ENCODE measurements at regions not wholly inside any gene's neighbourhood (a gene's known extent, or its start where the extent isn't known, plus 50 kb on each side); places are given as distances from the start of the nearest gene placed in this dataset.

- H3F3A ChIP-seq (ENCODE audit: insufficient read depth, low read length) = no peaks in the 10 kb centered on the region
- DNase-seq = no peak
- H3K4me3 ChIP-seq (ENCODE audit: low read length) = no peak overlapping the region
- no peak overlapping the region for H3K9ac ChIP-seq (ENCODE audit: low read length)
- H3K79me2 ChIP-seq (ENCODE audit: low read length) = no peaks in the 10 kb centered on the region
- no peaks in the 10 kb centered on the region for H3K27me3 ChIP-seq (replicated peaks; ENCODE audit: insufficient read depth, low read length)
- no peaks in the 10 kb centered on the region for H3K9me2 ChIP-seq (replicated peaks; ENCODE audit: insufficient read depth, low read length)
- TF ChIP-seq EZH2phosphoT487 (IDR thresholded peaks at IDR 0.05; ENCODE audit: low read length) = no peak
- no peak for TF ChIP-seq CTCF (IDR thresholded peaks at IDR 0.05; ENCODE audit: low read length)
- TF ChIP-seq EZH2 (optimal IDR thresholded peaks at IDR 0.05; ENCODE audit: low read depth, low read length) = no peak
- no peak overlapping the region for H2AFZ ChIP-seq (ENCODE audit: low read length)
- no peaks in the 10 kb centered on the region for H3K9me3 ChIP-seq (replicated peaks; ENCODE audit: insufficient read depth, low read length)
- no peaks in the 10 kb centered on the region for H3K36me3 ChIP-seq (replicated peaks; ENCODE audit: insufficient read depth, low read length)
- H4K20me1 ChIP-seq (ENCODE audit: insufficient read depth, low read length) = no peaks in the 10 kb centered on the region
- no peak overlapping the region for H3K27ac ChIP-seq (ENCODE audit: low read length)
- H3K4me1 ChIP-seq (ENCODE audit: low read length) = no peaks in the 10 kb centered on the region
- H3K4me2 ChIP-seq (ENCODE audit: low read depth, low read length) = no peak overlapping the region
Observed at GRCh38 chr13:64033921-64034320, 2618.3 kb upstream of the PCDH20 start.

- Histone ChIP-seq H4K20me1 (ENCODE audit: insufficient read depth, low read length) (no peaks in the 10 kb centered on the region), H3K9me2 (replicated peaks; ENCODE audit: insufficient read depth, low read length) (no peaks in the 10 kb centered on the region), H3K36me3 (replicated peaks; ENCODE audit: insufficient read depth, low read length) (no peaks in the 10 kb centered on the region), H3K79me2 (ENCODE audit: low read length) (no peaks in the 10 kb centered on the region), H2AFZ (ENCODE audit: low read length) (no peak overlapping the region), H3K4me3 (ENCODE audit: low read length) (no peak overlapping the region), H3K27me3 (replicated peaks; ENCODE audit: insufficient read depth, low read length) (no peaks in the 10 kb centered on the region), H3K9ac (ENCODE audit: low read length) (no peak overlapping the region), H3K9me3 (replicated peaks; ENCODE audit: insufficient read depth, low read length) (no peaks in the 10 kb centered on the region), H3K4me2 (ENCODE audit: low read depth, low read length) (no peak overlapping the region), H3K27ac (ENCODE audit: low read length) (no peak overlapping the region), H3F3A (ENCODE audit: insufficient read depth, low read length) (no peaks in the 10 kb centered on the region), H3K4me1 (ENCODE audit: low read length) (no peaks in the 10 kb centered on the region)
- DNase-seq = no peak
- no peak for TF ChIP-seq CTCF (IDR thresholded peaks at IDR 0.05; ENCODE audit: low read length)
- TF ChIP-seq EZH2phosphoT487 (IDR thresholded peaks at IDR 0.05; ENCODE audit: low read length) = no peak
- no peak for TF ChIP-seq EZH2 (optimal IDR thresholded peaks at IDR 0.05; ENCODE audit: low read depth, low read length)
Observed at GRCh38 chr13:64029343-64030093, 2613.9 kb upstream of the PCDH20 start.

- no peaks in the 10 kb centered on the region for H3K36me3 ChIP-seq (replicated peaks; ENCODE audit: insufficient read depth, low read length)
- H4K20me1 ChIP-seq (ENCODE audit: insufficient read depth, low read length) = no peaks in the 10 kb centered on the region
- H3F3A ChIP-seq (ENCODE audit: insufficient read depth, low read length) = no peaks in the 10 kb centered on the region
- no peak overlapping the region for H3K9ac ChIP-seq (ENCODE audit: low read length)
- no peak for DNase-seq
- H3K4me3 ChIP-seq (ENCODE audit: low read length) = no peak overlapping the region
- H3K4me1 ChIP-seq (ENCODE audit: low read length) = no peaks in the 10 kb centered on the region
- no peak overlapping the region for H3K4me2 ChIP-seq (ENCODE audit: low read depth, low read length)
- no peaks in the 10 kb centered on the region for H3K9me3 ChIP-seq (replicated peaks; ENCODE audit: insufficient read depth, low read length)
- no peak overlapping the region for H2AFZ ChIP-seq (ENCODE audit: low read length)
- no peak for TF ChIP-seq EZH2 (optimal IDR thresholded peaks at IDR 0.05; ENCODE audit: low read depth, low read length)
- no peak for TF ChIP-seq CTCF (IDR thresholded peaks at IDR 0.05; ENCODE audit: low read length)
- TF ChIP-seq EZH2phosphoT487 (IDR thresholded peaks at IDR 0.05; ENCODE audit: low read length) = no peak
- no peak overlapping the region for H3K27ac ChIP-seq (ENCODE audit: low read length)
- no peaks in the 10 kb centered on the region for H3K9me2 ChIP-seq (replicated peaks; ENCODE audit: insufficient read depth, low read length)
- no peaks in the 10 kb centered on the region for H3K79me2 ChIP-seq (ENCODE audit: low read length)
- H3K27me3 ChIP-seq (replicated peaks; ENCODE audit: insufficient read depth, low read length) = no peaks in the 10 kb centered on the region
Observed at GRCh38 chr13:64028551-64028950, 2612.9 kb upstream of the PCDH20 start.

Measured in MM.1S (cell line).